LoVo (cell line): ENCODE measurements at regions not wholly inside any gene's neighbourhood (a gene's known extent, or its start where the extent isn't known, plus 50 kb on each side); places are given as distances from the start of the nearest gene placed in this dataset.

ENCODE experiments used
- DNase-seq: peaks from one replicate; pipeline ENCODE4 v3.0.0-alpha.2; 2016; ENCODE audit warnings: low spot score

GRCh38 chr16:9374061-9374460, 282.6 kb downstream of the HAPSTR1 start:
- no peak for DNase-seq

GRCh38 chr16:9378876-9379275, 287.4 kb downstream of the HAPSTR1 start:
- no peak for DNase-seq

- DNase-seq, result no peak
Observed at GRCh38 chr16:9380221-9380620, 288.8 kb downstream of the HAPSTR1 start.

GRCh38 chr16:9381399-9381798, 290.0 kb downstream of the HAPSTR1 start:
- DNase-seq, result no peak

GRCh38 chr16:9381905-9382304, 290.5 kb downstream of the HAPSTR1 start:
- DNase-seq, result no peak

- DNase-seq, result no peak
Observed at GRCh38 chr16:9383281-9383680, 291.8 kb downstream of the HAPSTR1 start.

GRCh38 chr16:9384141-9384540, 292.7 kb downstream of the HAPSTR1 start:
- no peak for DNase-seq

GRCh38 chr16:9389543-9390207, 298.2 kb downstream of the HAPSTR1 start:
- no peak for DNase-seq

GRCh38 chr16:9392956-9393355, 301.5 kb downstream of the HAPSTR1 start:
- DNase-seq, result no peak

GRCh38 chr16:9393591-9393990, 302.1 kb downstream of the HAPSTR1 start:
- DNase-seq, result no peak

- no peak for DNase-seq
Observed at GRCh38 chr16:9395958-9396359, 304.5 kb downstream of the HAPSTR1 start.

- no peak for DNase-seq
Observed at GRCh38 chr16:9399573-9399972, 308.1 kb downstream of the HAPSTR1 start.

GRCh38 chr16:9401173-9401572, 309.7 kb downstream of the HAPSTR1 start:
- no peak for DNase-seq

- no peak for DNase-seq
Observed at GRCh38 chr16:9402293-9402860, 310.9 kb downstream of the HAPSTR1 start.

- DNase-seq, result no peak
Observed at GRCh38 chr16:9404811-9405210, 313.4 kb downstream of the HAPSTR1 start.

GRCh38 chr16:9406038-9406712, 314.7 kb downstream of the HAPSTR1 start:
- DNase-seq, result no peak

- DNase-seq, result no peak
Observed at GRCh38 chr16:9407206-9407758, 315.8 kb downstream of the HAPSTR1 start.

- no peak for DNase-seq
Observed at GRCh38 chr16:9408297-9408878, 316.9 kb downstream of the HAPSTR1 start.

GRCh38 chr16:9409560-9410493, 318.4 kb downstream of the HAPSTR1 start:
- no peak for DNase-seq

- DNase-seq, result no peak
Observed at GRCh38 chr16:9411426-9411825, 320.0 kb downstream of the HAPSTR1 start.

- no peak for DNase-seq
Observed at GRCh38 chr16:9412031-9412914, 320.8 kb downstream of the HAPSTR1 start.
